OCI-LY3 (cell line): ENCODE measurements at regions not wholly inside any gene's neighbourhood (a gene's known extent, or its start where the extent isn't known, plus 50 kb on each side); places are given as distances from the start of the nearest gene placed in this dataset.

Experiments used
- H2AFZ ChIP-seq: fragments of 200-600, 300-600 bp; shearing (Covaris generic); 2 replicates; pipeline ENCODE4 v1.6.0; 2014; ENCODE audit warnings: antibody characterized with exemption, low read depth, low read length
- H3K27ac ChIP-seq: fragments of 200-600, 300-600 bp; sonication (generic); 2 replicates; pipeline ENCODE4 v1.5.1; 2014; ENCODE audit warnings: mild to moderate bottlenecking, low read length, moderate library complexity, mixed read lengths
- H3K27me3 ChIP-seq: fragments of 200-600, 300-600 bp; sonication (generic); 2 replicates; pipeline ENCODE4 v1.6.1; 2014; ENCODE audit warnings: low read depth, low read length, mixed read lengths
- H3K36me3 ChIP-seq: fragments of 200-600, 300-600 bp; sonication (generic); replicated peaks from 2 replicates; pipeline ENCODE3; 2014; ENCODE audit warnings: low read depth, low read length, mixed read lengths
- H3K4me1 ChIP-seq: fragments of 300-600, 200-600 bp; sonication (generic); 2 replicates; pipeline ENCODE4 v1.6.1; 2014; ENCODE audit warnings: low read length, mixed read lengths
- H3K4me2 ChIP-seq: fragments of 200-600, 300-600 bp; sonication (generic); 2 replicates; pipeline ENCODE4 v1.6.1; 2014; ENCODE audit warnings: low read length, mixed read lengths
- H3K4me3 ChIP-seq: fragments of 300-600, 200-600 bp; sonication (generic); 2 replicates; pipeline ENCODE4 v1.5.1; 2014; ENCODE audit warnings: antibody characterized with exemption, mild to moderate bottlenecking, low read length, moderate library complexity
- H3K79me2 ChIP-seq: fragments of 300-600, 200-600 bp; shearing (Covaris generic); 2 replicates; pipeline ENCODE4 v1.6.1; 2014; ENCODE audit warnings: mild to moderate bottlenecking, low read length, mixed read lengths
- H3K9ac ChIP-seq: fragments of 300-600, 200-600 bp; shearing (Covaris generic); 2 replicates; pipeline ENCODE4 v1.6.0; 2014; ENCODE audit warnings: mild to moderate bottlenecking, low read length, moderate library complexity
- H3K9me3 ChIP-seq: fragments of 200-600, 300-600 bp; shearing (Covaris generic); 2 replicates; pipeline ENCODE4 v1.6.1; 2014; ENCODE audit warnings: low read length, mixed read lengths; ENCODE audit not compliant: insufficient read depth
- H4K20me1 ChIP-seq: fragments of 200-600, 300-600 bp; sonication (generic); 2 replicates; pipeline ENCODE4 v1.6.1; 2016; ENCODE audit warnings: low read length, mixed read lengths; ENCODE audit not compliant: insufficient read depth
- EZH2phosphoT487 ChIP-seq: fragments of 200-600 bp; shearing (Covaris generic); IDR thresholded peaks from 2 replicates; pipeline ENCODE4 v1.6.1; 2018; ENCODE audit warnings: antibody characterized with exemption, mixed run types, low read depth
- TF ChIP-seq, protein P1 (sequence below): fragments of 200-600, 300-600 bp; sonication (generic); IDR thresholded peaks from 2 replicates; pipeline ENCODE4 v1.5.1; 2014; ENCODE audit warnings: antibody characterized with exemption, low read length, low read depth

DNA sequence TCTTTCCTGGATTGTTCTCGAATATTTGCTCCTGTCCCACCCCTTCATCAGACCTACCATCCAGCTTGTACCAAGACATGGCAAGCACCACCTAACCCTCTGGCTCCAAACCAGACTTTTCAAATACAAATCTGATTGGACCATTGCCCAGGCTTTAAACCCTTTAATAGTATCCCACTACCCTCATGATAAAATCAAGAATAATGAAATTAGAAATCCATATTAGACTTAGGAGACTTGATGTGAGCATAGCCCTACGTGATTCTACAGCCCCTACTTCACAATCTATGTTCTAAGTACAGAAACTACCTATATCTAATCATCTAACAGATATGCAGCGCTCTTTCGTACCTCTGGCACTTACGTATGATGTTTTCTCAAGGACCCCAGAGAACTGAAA is 375.2 kb upstream of the CPEB2 start:
- no peaks in the 10 kb centered on the region for H4K20me1 ChIP-seq
- TF ChIP-seq, protein P1, sequence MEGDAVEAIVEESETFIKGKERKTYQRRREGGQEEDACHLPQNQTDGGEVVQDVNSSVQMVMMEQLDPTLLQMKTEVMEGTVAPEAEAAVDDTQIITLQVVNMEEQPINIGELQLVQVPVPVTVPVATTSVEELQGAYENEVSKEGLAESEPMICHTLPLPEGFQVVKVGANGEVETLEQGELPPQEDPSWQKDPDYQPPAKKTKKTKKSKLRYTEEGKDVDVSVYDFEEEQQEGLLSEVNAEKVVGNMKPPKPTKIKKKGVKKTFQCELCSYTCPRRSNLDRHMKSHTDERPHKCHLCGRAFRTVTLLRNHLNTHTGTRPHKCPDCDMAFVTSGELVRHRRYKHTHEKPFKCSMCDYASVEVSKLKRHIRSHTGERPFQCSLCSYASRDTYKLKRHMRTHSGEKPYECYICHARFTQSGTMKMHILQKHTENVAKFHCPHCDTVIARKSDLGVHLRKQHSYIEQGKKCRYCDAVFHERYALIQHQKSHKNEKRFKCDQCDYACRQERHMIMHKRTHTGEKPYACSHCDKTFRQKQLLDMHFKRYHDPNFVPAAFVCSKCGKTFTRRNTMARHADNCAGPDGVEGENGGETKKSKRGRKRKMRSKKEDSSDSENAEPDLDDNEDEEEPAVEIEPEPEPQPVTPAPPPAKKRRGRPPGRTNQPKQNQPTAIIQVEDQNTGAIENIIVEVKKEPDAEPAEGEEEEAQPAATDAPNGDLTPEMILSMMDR = no peak
- TF ChIP-seq EZH2phosphoT487 = no peak

DNA sequence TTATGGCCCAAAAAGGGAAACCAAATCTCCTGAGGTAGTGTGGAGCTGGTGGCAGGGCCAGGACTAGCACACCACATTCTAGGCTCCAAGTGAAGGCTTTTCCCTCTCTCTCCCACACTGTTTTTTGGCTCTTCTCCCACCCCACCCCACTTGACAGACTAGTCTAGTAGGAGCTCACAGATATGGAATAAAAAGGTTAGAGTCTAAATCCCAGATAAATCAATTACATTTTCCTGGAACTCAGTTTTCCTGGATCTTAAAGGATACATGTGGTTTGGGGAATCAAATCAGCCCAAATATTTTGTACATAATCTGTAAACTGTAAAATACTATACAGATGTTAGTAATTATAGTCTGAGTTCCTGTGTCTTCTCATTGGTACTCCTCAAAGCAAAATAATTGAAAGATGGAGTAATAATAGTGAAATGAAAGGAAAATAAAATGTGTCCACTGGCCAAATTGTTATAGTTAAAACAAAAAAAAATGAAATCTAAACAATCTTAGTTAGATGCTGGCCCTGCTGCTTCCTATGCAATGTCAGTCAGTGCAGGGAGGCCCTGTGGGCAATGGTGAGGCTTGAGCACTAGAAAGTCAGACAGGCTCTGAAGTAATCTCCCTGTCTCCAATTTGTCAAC is 370.4 kb upstream of the CPEB2 start:
- Histone ChIP-seq H3K9me3 (no peaks in the 10 kb centered on the region), H3K4me3 (no peak overlapping the region), H4K20me1 (no peaks in the 10 kb centered on the region), H3K27me3 (no peaks in the 10 kb centered on the region), H3K27ac (no peak overlapping the region), H3K36me3 (no peaks in the 10 kb centered on the region), H3K79me2 (no peaks in the 10 kb centered on the region), H2AFZ (no peak overlapping the region), H3K9ac (no peak overlapping the region), H3K4me2 (no peak overlapping the region), H3K4me1 (peaks cover 9% of the 10 kb centered on the region)
- TF ChIP-seq EZH2phosphoT487 = no peak
- TF ChIP-seq, protein P1 = no peak

More for the DNA sequence above, 375.2 kb upstream of the CPEB2 start:
- Histone ChIP-seq H3K79me2 (no peaks in the 10 kb centered on the region), H3K4me3 (no peak overlapping the region), H3K36me3 (no peaks in the 10 kb centered on the region), H3K9ac (no peak overlapping the region), H3K4me2 (no peak overlapping the region), H3K4me1 (peaks cover 6% of the 10 kb centered on the region; the same call in 1 of the 2 replicates), H3K27ac (no peak overlapping the region), H3K27me3 (no peaks in the 10 kb centered on the region), H3K9me3 (0 out of 2 replicates have a peak, but pooled peaks cover 4% of the 10 kb centered on the region), H2AFZ (no peak overlapping the region)

DNA sequence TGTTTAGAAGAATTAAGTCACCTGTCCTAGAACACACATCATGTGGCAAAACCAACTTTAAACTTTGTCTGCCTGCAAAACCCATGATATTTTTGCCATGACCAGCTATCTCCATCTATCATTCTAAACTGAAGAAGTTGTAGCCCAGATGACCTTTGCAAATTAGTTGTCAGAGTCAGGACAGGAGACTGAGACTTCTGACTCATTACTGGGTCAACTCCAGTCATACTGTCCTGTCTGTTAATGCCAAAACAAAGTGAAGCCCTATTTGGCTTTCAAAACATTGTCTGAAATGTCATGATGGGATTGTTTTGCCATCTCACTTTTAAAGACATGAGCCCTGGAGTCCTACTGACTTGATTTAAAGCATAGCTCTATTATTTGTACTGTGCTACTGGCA is 365.7 kb upstream of the CPEB2 start:
- no peaks in the 10 kb centered on the region for H3K79me2 ChIP-seq
- H3K9ac ChIP-seq = no peak overlapping the region
- no peaks in the 10 kb centered on the region for H4K20me1 ChIP-seq
- H2AFZ ChIP-seq = no peak overlapping the region
- no peak overlapping the region for H3K27ac ChIP-seq
- no peak for TF ChIP-seq EZH2phosphoT487
- TF ChIP-seq, protein P1 = no peak
- H3K27me3 ChIP-seq = no peaks in the 10 kb centered on the region
- no peak overlapping the region for H3K4me3 ChIP-seq
- no peaks in the 10 kb centered on the region for H3K9me3 ChIP-seq
- no peak overlapping the region for H3K4me2 ChIP-seq
- H3K36me3 ChIP-seq = no peaks in the 10 kb centered on the region
- peaks cover 13% of the 10 kb centered on the region for H3K4me1 ChIP-seq

DNA sequence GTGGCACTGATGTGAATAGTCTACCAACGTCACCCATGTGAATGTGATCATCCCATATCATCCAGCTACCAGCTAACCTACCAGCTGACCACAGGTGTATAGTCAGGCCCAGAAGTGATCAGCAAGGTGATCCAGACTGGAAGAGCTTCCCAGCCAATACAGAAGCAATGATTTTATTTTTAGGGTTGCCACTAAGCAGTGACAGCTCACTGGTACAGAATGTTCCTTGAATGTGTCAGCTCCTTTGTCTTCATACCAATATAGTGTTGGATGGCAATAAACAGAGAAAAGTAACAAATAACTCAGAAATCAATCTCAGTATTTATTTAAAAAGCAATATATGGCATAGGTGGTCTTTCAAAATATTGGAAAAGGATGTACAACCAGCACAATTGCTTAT is 361.8 kb upstream of the CPEB2 start:
- no peak overlapping the region for H2AFZ ChIP-seq
- no peak overlapping the region for H3K4me2 ChIP-seq
- H4K20me1 ChIP-seq = no peaks in the 10 kb centered on the region
- H3K4me1 ChIP-seq = peaks cover 13% of the 10 kb centered on the region
- no peak overlapping the region for H3K4me3 ChIP-seq
- H3K36me3 ChIP-seq = no peaks in the 10 kb centered on the region
- peaks cover 5% of the 10 kb centered on the region; the same call in 1 of the 2 replicates for H3K27me3 ChIP-seq
- TF ChIP-seq, protein P1 = no peak
- no peak for TF ChIP-seq EZH2phosphoT487
- no peaks in the 10 kb centered on the region for H3K9me3 ChIP-seq
- H3K27ac ChIP-seq = no peak overlapping the region
- no peak overlapping the region for H3K9ac ChIP-seq
- H3K79me2 ChIP-seq = no peaks in the 10 kb centered on the region
